GM12864 (cell line): ENCODE measurements at regions not wholly inside any gene's neighbourhood (a gene's known extent, or its start where the extent isn't known, plus 50 kb on each side); places are given as distances from the start of the nearest gene placed in this dataset.
A peak's percentile ranks its signal among the peaks of the same experiment; 100 is the strongest.

Experiments used
- DNase-seq: peaks from one replicate; pipeline ENCODE4 v3.0.0-alpha.2; 2011; ENCODE audit warnings: low read depth
- H3K4me3 ChIP-seq: 2 replicates; pipeline ENCODE4 v1.5.1; 2011; ENCODE audit warnings: mild to moderate bottlenecking, low read depth, low read length, control low read depth
- CTCF ChIP-seq: IDR thresholded peaks from 2 replicates; pipeline ENCODE4 v1.5.1; 2011; ENCODE audit warnings: low read depth, mild to moderate bottlenecking, moderate library complexity, low read length, control low read depth, inconsistent platforms; ENCODE audit errors: missing control alignments

- H3K4me3 ChIP-seq, result no peak overlapping the region
- TF ChIP-seq CTCF, result no peak
- DNase-seq, result no peak
Observed at GRCh38 chr21:22754746-22755145, 1756.5 kb downstream of the NCAM2 start.

- TF ChIP-seq CTCF, result no peak
- no peak for DNase-seq
- no peak overlapping the region for H3K4me3 ChIP-seq
Observed at GRCh38 chr21:22758478-22758877, 1760.3 kb downstream of the NCAM2 start.

- no peak overlapping the region for H3K4me3 ChIP-seq
- no peak for TF ChIP-seq CTCF
- no peak for DNase-seq
Observed at GRCh38 chr21:22762463-22762862, 1764.3 kb downstream of the NCAM2 start.

GRCh38 chr21:22763442-22763841 lies 1765.2 kb downstream of the NCAM2 start:
- DNase-seq, result no peak
- no peak for TF ChIP-seq CTCF
- no peak overlapping the region for H3K4me3 ChIP-seq

- DNase-seq, result no peak
- no peak overlapping the region for H3K4me3 ChIP-seq
- no peak for TF ChIP-seq CTCF
Observed at GRCh38 chr21:22764222-22764621, 1766.0 kb downstream of the NCAM2 start.

GRCh38 chr21:22791376-22791775 lies 1793.2 kb downstream of the NCAM2 start:
- H3K4me3 ChIP-seq, result no peak overlapping the region
- DNase-seq, result no peak
- TF ChIP-seq CTCF, result no peak

GRCh38 chr21:22791986-22792560 lies 1793.9 kb downstream of the NCAM2 start:
- no peak overlapping the region for H3K4me3 ChIP-seq
- TF ChIP-seq CTCF, result peak; percentile 48
- peak; percentile 4 for DNase-seq
